ENCODE measurements at regions not wholly inside any gene's neighbourhood (a gene's known extent, or its start where the extent isn't known, plus 50 kb on each side); places are given as distances from the start of the nearest gene placed in this dataset.
A peak's percentile ranks its signal among the peaks of the same experiment; 100 is the strongest.

DNA sequence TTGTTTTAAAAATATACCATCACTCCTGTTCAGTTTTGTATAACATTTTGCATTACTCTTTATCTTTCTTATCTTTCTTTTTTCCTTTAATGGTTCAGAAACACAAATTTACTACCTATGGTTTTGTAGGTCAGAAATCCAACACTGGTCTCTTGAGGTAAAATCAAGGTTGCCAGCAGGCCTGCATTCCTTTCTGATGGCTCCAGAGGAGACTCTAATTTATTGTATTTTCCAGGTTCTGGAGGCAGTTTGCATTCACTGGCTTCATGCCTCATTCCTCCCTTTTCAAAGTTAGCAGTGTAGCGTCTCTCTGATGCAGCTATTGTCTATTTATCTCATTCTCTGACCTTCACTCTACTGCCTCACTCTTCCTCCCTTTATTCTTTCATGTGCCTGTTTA, 767.4 kb downstream of the SLITRK6 start:
- DNase-seq, result no peak

GRCh38 chr13:85028035-85028434, 771.2 kb downstream of the SLITRK6 start:
- no peak for DNase-seq

DNA sequence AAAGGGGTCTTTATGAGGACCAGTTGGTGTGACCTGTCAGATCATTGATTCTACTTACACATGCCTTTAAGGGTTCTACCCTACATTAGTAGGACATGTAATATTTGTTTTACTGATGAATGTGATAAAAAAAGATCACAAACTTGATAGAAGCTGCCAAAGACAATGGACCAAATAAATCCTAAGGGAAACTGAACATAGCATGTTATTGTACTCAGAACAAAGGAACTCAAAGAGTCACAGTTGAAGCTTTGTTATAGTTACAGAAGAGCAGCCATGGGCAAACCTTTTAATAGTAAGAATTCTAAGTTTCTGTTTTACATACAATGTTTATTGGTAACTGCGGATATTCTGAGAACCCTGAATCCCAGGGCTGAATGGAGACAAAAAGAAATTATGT, 780.1 kb downstream of the SLITRK6 start:
- DNase-seq, result no peak

DNA sequence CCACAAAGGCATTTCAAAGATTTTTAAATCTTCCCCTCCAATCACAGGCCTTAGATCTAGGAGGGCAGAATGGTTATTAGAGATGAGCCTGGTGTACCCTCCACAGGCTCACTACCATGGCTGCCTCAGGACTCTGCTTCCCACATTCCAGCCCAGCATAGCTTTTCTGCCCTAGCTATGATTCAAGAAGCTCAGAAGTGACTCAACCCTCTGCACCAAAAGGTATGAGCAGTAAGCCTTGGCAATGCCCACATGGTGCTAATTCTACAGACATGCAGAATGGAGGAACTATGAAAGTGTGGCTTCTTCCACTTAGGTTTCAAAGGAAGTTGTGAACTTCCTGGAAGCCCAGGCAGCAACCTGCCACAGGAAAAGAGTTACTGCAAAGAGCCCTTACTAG, 786.2 kb downstream of the SLITRK6 start:
- no peak for DNase-seq

DNA sequence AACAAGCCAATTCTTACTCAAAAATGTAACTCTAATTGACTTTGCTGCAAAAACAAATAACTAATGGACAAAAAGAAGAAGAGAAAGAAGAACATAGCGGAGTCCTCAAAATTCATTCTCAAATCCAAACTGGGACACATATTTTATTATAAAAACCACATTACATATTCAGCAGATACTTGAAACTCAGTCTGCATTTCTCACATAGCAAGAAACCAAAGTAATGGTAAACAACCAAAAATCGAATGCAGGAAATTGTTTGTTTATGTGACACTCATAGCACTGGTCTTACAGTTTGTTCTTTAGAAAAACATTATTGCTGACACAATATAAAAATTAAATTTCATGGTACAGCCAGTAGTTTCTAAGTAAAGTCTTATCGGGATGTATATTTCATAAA, 789.8 kb downstream of the SLITRK6 start:
- DNase-seq, result no peak

- DNase-seq, result no peak
Measured at GRCh38 chr13:84999252-84999651, 800.0 kb downstream of the SLITRK6 start.

DNA sequence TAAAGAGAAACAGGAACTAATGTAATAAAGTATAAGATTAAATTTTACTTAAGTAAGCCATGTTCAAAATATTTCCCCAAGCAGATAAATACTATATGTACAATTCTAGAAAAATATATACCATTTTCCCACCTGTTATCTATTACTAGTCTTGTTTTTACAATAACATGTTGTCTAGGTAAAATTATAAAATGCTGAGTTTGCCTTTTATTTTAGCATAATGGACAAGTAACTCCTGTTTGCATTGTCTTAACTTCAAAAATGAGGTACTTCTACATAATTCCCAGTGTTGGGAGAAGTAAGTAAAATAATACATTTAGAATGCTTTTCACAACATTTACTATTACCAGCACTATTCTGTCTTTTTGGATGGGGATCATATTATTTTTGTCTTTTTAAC, 800.5 kb downstream of the SLITRK6 start:
- no peak for DNase-seq

GRCh38 chr13:84997858-84998257, 801.4 kb downstream of the SLITRK6 start:
- DNase-seq, result no peak

DNA sequence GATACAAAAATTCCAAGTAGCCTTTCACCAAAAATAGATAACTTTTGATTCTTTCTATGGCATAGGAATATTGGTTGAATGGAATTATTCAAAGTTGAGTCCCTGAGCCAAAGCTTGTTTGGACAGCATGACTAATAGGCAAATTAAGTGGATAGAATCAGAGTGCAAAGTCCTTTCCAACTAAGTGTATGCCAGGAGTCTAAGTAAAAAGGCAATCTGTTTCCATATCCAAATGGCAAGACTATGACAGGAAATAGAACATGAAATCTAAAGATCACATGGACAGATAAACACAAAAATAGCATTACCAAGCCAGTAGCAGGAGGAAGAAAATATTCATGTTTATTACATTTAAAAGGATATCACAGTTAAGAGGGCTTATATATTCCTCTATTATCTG, 804.6 kb downstream of the SLITRK6 start:
- peak; percentile 98 for DNase-seq

DNA sequence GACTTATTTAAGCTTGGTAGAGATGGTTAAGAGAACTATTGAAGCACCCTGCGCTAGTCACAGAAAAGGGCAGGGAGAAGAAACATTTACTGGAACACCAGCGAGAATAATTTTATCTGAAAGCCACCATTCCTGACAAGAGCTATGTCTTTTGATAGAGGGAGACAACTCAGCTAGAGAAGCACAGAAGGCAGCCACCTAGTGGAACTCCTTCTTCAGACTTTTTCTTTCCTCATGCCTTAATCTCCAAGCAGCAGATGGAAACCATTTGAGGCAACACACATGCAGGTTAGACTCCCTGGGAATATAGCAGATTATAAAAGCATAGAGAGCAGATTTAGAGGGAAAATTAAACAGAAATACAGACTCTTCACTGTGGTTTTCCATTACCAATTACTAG, 813.4 kb downstream of the SLITRK6 start:
- DNase-seq, result no peak

GRCh38 chr13:84983321-84983720, 815.9 kb downstream of the SLITRK6 start:
- no peak for DNase-seq

GRCh38 chr13:84980571-84980970, 818.6 kb downstream of the SLITRK6 start:
- peak; percentile 54 for DNase-seq

DNA sequence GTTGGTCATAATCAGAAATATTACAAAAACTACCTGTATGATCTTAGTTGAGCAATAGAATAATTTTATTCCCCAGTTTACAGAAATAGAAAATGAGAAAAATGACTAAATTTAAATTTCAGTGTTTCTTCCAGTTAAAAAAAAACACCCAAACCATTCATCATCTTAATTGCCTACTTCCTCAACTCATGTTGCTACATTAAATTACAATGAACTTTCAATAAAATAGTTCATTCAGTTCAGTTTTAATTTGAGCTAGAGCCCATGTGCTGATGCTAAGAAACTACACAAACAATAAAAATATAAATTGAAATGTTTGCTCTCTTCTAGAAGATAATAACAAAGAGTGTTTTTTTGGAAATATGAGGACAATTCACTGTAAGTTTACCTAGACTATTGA, 820.4 kb downstream of the SLITRK6 start:
- no peak for DNase-seq

DNA sequence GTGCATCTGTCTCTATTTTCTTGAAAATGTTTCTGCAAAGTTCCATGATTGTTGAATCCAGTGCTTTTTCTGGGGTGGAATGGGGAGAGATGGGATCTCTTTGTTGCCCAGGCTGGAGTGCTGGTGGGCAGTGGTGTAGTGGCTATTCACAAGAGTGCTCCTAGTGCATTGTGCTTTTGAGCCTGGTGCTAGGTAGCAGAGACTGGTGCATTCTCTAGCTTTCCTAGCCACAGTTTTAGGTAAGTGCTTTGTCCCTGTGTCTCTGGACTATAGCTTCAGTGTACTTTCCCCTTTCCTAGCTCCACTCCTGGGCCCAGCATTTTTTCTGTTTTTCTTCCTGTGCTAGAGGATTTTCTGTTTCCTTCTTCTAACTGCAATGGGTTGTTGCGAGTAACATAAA, 825.6 kb downstream of the SLITRK6 start:
- no peak for DNase-seq

DNA sequence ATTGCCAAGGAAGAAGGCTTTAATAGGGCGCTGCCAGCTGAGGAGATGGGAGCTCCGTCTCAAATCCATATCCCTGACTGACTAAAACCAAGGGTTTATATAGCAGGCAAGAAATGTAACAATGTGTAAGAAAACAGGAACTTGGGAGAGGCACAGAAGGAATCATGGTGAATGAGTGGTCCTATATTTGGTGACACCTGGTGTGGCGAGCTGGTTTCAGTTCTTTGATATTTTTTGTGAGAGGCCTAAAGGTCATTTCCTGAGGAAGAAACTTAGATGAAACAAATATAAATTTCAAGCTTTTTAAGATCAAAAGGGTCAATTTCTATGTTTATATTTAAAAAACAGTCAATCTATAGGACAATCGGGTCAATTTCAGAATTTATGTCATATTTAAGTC, 826.3 kb downstream of the SLITRK6 start:
- DNase-seq, result no peak

- no peak for DNase-seq
Measured at GRCh38 chr13:84962849-84963248, 836.4 kb downstream of the SLITRK6 start.

- DNase-seq, result no peak
Measured at GRCh38 chr13:84962141-84962750, 837.0 kb downstream of the SLITRK6 start.

GRCh38 chr13:84961023-84961422, 838.2 kb downstream of the SLITRK6 start:
- DNase-seq, result no peak

- DNase-seq, result no peak
Measured at GRCh38 chr13:84959818-84960217, 839.4 kb downstream of the SLITRK6 start.

GRCh38 chr13:84954636-84955035, 844.6 kb downstream of the SLITRK6 start:
- no peak for DNase-seq

GRCh38 chr13:84951128-84951527, 848.1 kb downstream of the SLITRK6 start:
- DNase-seq, result no peak

- no peak for DNase-seq
Measured at GRCh38 chr13:84946192-84946591, 853.0 kb downstream of the SLITRK6 start.

DNA sequence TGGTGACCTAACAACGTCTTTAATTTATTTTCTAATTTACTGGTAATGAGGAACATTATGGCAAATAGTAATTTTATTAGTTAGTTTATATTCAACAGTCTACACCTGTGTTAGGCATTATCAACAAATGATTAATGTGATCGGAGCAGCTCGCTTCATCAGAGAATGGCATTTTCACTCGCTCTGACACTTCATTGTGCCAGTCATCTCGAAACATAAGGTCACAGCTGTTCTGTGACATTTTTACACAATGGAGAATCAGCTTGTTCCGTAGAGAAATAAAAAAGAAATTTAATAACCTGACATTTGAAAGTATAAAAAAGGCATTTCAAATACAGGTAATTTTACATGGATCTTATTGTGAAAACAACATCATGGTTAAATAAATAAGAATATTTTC, 858.4 kb downstream of the SLITRK6 start:
- DNase-seq, result no peak

DNA sequence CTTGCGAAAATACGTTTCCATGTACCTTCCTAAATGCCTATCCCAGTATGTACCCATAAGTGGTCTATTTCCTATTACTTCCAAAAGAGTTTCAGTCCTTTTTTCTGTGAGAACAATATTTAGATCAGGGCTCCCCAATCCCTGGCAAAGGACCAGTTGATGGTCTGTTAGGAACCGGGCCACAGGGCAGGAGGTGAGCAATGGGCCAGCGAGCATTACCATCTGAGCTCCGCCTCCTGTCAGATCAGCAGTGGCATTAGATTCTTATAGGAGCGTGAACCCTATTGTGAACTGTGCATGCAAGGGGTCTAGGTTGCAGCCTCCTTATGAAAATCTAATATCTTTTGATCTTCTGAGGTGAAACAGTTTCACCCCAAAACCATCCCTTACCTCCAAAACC, 859.1 kb downstream of the SLITRK6 start:
- no peak for DNase-seq

DNA sequence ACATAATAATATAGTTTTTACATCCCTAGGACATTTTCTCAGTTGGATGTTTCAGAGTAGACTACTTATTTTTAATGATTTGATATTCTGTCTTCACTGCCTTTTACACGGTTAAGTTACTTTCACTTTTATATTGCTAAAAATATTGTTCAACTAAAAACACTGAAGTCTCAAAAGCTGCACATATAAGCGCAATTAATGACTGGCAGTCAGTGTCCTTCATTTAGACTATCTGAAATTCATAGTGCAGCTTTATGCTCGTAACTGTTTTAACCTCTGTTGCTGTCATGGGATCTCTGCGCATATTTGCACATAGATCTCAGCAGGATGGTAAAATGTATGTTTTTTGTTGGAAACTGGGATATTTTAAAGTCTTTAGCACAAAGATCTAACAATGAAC, 864.3 kb downstream of the SLITRK6 start:
- DNase-seq, result no peak

DNA sequence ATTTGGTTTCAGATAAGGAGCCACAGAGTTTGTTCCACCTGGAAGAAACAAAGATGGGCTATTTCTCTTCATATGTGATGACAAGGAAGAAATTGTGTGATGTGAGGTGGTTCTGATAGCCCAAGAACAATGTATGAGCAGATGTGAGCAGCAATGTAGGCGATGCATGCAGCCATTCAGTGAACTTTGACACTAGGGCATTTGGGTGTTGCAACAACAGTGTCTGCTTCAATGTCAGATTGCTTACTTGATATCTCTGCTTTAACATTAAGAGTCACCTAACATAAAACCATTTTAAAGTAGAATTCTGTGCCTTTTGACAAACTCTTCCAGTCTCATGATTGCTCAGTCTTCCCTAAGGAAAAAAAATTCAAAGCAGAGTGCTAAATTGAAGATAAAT, 865.4 kb downstream of the SLITRK6 start:
- no peak for DNase-seq
